ENCODE measurements at regions not wholly inside any gene's neighbourhood (a gene's known extent, or its start where the extent isn't known, plus 50 kb on each side); places are given as distances from the start of the nearest gene placed in this dataset.
"Not testable (repeated sequence)": the region's sequence is repeated elsewhere in the genome, so short reads cannot be mapped to it uniquely, and the experiment has no call there.

- TF ChIP-seq CTCF (IDR thresholded peaks at IDR 0.05; ENCODE audit: low read depth, low read length, missing control alignments), result no peak
- H3K4me3 ChIP-seq (replicated peaks; ENCODE audit: low read depth, low read length), result no peak overlapping the region
- no peak for DNase-seq (ENCODE audit: extremely low read depth, low read depth)
Measured at GRCh38 chr6:164085091-164086075, 670.9 kb downstream of the QKI start.

GRCh38 chr6:164079275-164079600, 664.7 kb downstream of the QKI start:
- no peak overlapping the region for H3K4me3 ChIP-seq (replicated peaks; ENCODE audit: low read depth, low read length)
- TF ChIP-seq CTCF (IDR thresholded peaks at IDR 0.05; ENCODE audit: low read depth, low read length, missing control alignments), result no peak

GRCh38 chr6:164078532-164079274, 664.2 kb downstream of the QKI start:
- no peak overlapping the region for H3K4me3 ChIP-seq (replicated peaks; ENCODE audit: low read depth, low read length)
- no peak for DNase-seq (ENCODE audit: extremely low read depth, low read depth)
- no peak for TF ChIP-seq CTCF (IDR thresholded peaks at IDR 0.05; ENCODE audit: low read depth, low read length, missing control alignments)

More at GRCh38 chr6:164079275-164079600, 664.7 kb downstream of the QKI start:
- no peak for DNase-seq (ENCODE audit: extremely low read depth, low read depth)

- not testable (repeated sequence) for H3K4me3 ChIP-seq (replicated peaks; ENCODE audit: low read depth, low read length); DNase-seq (ENCODE audit: extremely low read depth, low read depth)
Measured at GRCh38 chr6:164076818-164077532, 662.5 kb downstream of the QKI start.

- no peak for TF ChIP-seq CTCF (IDR thresholded peaks at IDR 0.05; ENCODE audit: low read depth, low read length, missing control alignments)
- DNase-seq (ENCODE audit: extremely low read depth, low read depth), result no peak
Measured at GRCh38 chr6:164075981-164076615, 661.6 kb downstream of the QKI start.

GRCh38 chr6:164072240-164072666, 657.7 kb downstream of the QKI start:
- H3K4me3 ChIP-seq (replicated peaks; ENCODE audit: low read depth, low read length), result no peak overlapping the region
- no peak for DNase-seq (ENCODE audit: extremely low read depth, low read depth)
- TF ChIP-seq CTCF (IDR thresholded peaks at IDR 0.05; ENCODE audit: low read depth, low read length, missing control alignments), result no peak

More at GRCh38 chr6:164075981-164076615, 661.6 kb downstream of the QKI start:
- no peak overlapping the region for H3K4me3 ChIP-seq (replicated peaks; ENCODE audit: low read depth, low read length)

All from HFF-Myc (cell line).